SK-N-SH treated with all-trans-retinoic acid at 6 μM for 48 hours (cell line): ENCODE measurements at regions not wholly inside any gene's neighbourhood (a gene's known extent, or its start where the extent isn't known, plus 50 kb on each side); places are given as distances from the start of the nearest gene placed in this dataset.

Source experiments
- ARNTL ChIP-seq: fragments of 450-650 bp; formaldehyde crosslinking; IDR thresholded peaks from 2 replicates; pipeline ENCODE4 v1.5.0; 2020; ENCODE audit warnings: low read depth, mild to moderate bottlenecking, moderate library complexity, borderline replicate concordance
- CSDC2 ChIP-seq: fragments of 250-450 bp; sonication (Bioruptor Pico); IDR thresholded peaks from 2 replicates; pipeline ENCODE4 v1.5.0; 2020; ENCODE audit warnings: mild to moderate bottlenecking, moderate library complexity
- ESRRG ChIP-seq: fragments of 250-450 bp; sonication (Bioruptor Pico); IDR thresholded peaks from 2 replicates; pipeline ENCODE4 v1.6.1; 2021; ENCODE audit warnings: mild to moderate bottlenecking
- GLIS3 ChIP-seq: fragments of 250-450 bp; sonication (Bioruptor Pico); IDR thresholded peaks from 2 replicates; pipeline ENCODE4 v1.5.0; 2020; ENCODE audit warnings: mild to moderate bottlenecking, moderate library complexity
- PATZ1 ChIP-seq: fragments of 250-450 bp; sonication (Bioruptor Pico); IDR thresholded peaks from 2 replicates; pipeline ENCODE4 v1.8.0; 2020; ENCODE audit warnings: mild to moderate bottlenecking, moderate library complexity, borderline replicate concordance
- RARB ChIP-seq: fragments of 250-450 bp; sonication (Bioruptor Pico); IDR thresholded peaks from 2 replicates; pipeline ENCODE4 v1.8.0; 2021; ENCODE audit warnings: mild to moderate bottlenecking, moderate library complexity
- ZC3H10 ChIP-seq: fragments of 250-450 bp; sonication (Bioruptor Pico); IDR thresholded peaks from 2 replicates; pipeline ENCODE4 v1.5.1; 2021; ENCODE audit warnings: mild to moderate bottlenecking, moderate library complexity
- ZFP3 ChIP-seq: fragments of 250-450 bp; sonication (Bioruptor Pico); IDR thresholded peaks from 2 replicates; pipeline ENCODE4 v1.5.0; 2020; ENCODE audit warnings: mild to moderate bottlenecking, moderate library complexity

- TF ChIP-seq ESRRG (CRISPR knock-in tag) (no peak), CSDC2 (CRISPR knock-in tag) (no peak), PATZ1 (CRISPR knock-in tag) (no peak), ZFP3 (no peak), ZC3H10 (CRISPR knock-in tag) (no peak), GLIS3 (no peak), RARB (CRISPR knock-in tag) (no peak), ARNTL (CRISPR knock-in tag) (no peak)
These were observed 67.6 kb upstream of the SLC22A23 start for GRCh38 chr6:3524456-3524855.
